GM12878 (cell line): ENCODE measurements at regions not wholly inside any gene's neighbourhood (a gene's known extent, or its start where the extent isn't known, plus 50 kb on each side); places are given as distances from the start of the nearest gene placed in this dataset.

Experiments used
- BRCA1 ChIP-seq: IDR thresholded peaks from 2 replicates; pipeline ENCODE4 v1.6.1; 2011; ENCODE audit warnings: low read depth, low read length, improper control_type of control experiment
- CHD2 ChIP-seq: IDR thresholded peaks from 2 replicates; pipeline ENCODE4 v1.6.1; 2011; ENCODE audit warnings: low read depth, low read length, improper control_type of control experiment, borderline replicate concordance
- EP300 ChIP-seq, 2 experiments: fragments of 150-350 bp in 1 of 2; IDR thresholded peaks; 2 replicates each; pipeline ENCODE4 v1.6.1; 2011 to 2012; ENCODE audit warnings: low read depth in 2 of 2, low read length in 2 of 2, borderline replicate concordance in 1 of 2, improper control_type of control experiment in 1 of 2, inconsistent platforms in 1 of 2; ENCODE audit not compliant: control insufficient read depth in 1 of 2
- EZH2 ChIP-seq: IDR thresholded peaks from 2 replicates; pipeline ENCODE4 v1.6.1; 2012; ENCODE audit warnings: low read depth, mild to moderate bottlenecking, control low read depth, inconsistent platforms, low read length, borderline replicate concordance; ENCODE audit not compliant: control insufficient read depth
- GABPA ChIP-seq: IDR thresholded peaks from 2 replicates; pipeline ENCODE4 v1.6.1; 2014; ENCODE audit warnings: antibody characterized with exemption, low read depth, mild to moderate bottlenecking, inconsistent platforms
- JUND ChIP-seq: IDR thresholded peaks from 2 replicates; pipeline ENCODE4 v1.6.1; 2012; ENCODE audit warnings: low read depth, mild to moderate bottlenecking, low read length, improper control_type of control experiment, moderate library complexity
- POLR2A ChIP-seq: IDR thresholded peaks from 2 replicates; pipeline ENCODE4 v1.6.1; 2011; ENCODE audit warnings: low read depth, mild to moderate bottlenecking, low read length
- TCF12 ChIP-seq: IDR thresholded peaks from 2 replicates; pipeline ENCODE4 v1.6.1; 2011; ENCODE audit warnings: low read depth, mild to moderate bottlenecking, low read length
- TF ChIP-seq, protein P1 (sequence below), 3 experiments: IDR thresholded peaks in 2 of 3; conservative IDR thresholded peaks in 1 of 3; 2 replicates each; pipeline ENCODE4 v1.5.1; 2011; ENCODE audit warnings: low read depth in 3 of 3, low read length in 3 of 3, mild to moderate bottlenecking in 3 of 3, control low read depth in 2 of 3, moderate library complexity in 2 of 3, inconsistent platforms in 1 of 3, mixed read lengths in 1 of 3; ENCODE audit not compliant: control insufficient read depth in 2 of 3, insufficient read depth in 1 of 3; ENCODE audit errors: extremely low read depth in 1 of 3
- TF ChIP-seq, protein P2 (sequence below): IDR thresholded peaks from 2 replicates; pipeline ENCODE4 v1.6.1; 2012; ENCODE audit warnings: low read depth, low read length, improper control_type of control experiment

DNA sequence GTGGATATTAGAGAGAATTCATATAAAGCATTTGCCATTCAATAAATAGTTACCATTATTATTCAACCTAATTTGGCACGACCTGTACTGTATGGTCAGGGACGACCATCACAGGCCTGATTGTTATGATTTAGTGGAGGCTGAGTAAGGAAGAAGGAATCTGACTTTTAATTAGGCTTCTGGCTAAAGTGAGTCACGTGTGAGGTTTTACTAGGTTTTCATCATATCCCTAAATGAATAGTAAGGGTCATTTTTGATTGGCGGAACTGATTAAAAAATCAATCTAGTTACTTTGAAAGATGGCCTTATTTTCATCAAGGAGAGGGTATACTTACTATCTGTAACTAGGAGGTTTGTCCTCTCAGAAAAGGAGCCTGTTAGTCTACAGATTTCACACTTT is 143.4 kb downstream of the ADCYAP1 start:
- TF ChIP-seq, protein P1, sequence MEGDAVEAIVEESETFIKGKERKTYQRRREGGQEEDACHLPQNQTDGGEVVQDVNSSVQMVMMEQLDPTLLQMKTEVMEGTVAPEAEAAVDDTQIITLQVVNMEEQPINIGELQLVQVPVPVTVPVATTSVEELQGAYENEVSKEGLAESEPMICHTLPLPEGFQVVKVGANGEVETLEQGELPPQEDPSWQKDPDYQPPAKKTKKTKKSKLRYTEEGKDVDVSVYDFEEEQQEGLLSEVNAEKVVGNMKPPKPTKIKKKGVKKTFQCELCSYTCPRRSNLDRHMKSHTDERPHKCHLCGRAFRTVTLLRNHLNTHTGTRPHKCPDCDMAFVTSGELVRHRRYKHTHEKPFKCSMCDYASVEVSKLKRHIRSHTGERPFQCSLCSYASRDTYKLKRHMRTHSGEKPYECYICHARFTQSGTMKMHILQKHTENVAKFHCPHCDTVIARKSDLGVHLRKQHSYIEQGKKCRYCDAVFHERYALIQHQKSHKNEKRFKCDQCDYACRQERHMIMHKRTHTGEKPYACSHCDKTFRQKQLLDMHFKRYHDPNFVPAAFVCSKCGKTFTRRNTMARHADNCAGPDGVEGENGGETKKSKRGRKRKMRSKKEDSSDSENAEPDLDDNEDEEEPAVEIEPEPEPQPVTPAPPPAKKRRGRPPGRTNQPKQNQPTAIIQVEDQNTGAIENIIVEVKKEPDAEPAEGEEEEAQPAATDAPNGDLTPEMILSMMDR (IDR thresholded peaks at IDR 0.05 in 2 of 3, conservative IDR thresholded peaks at IDR 0.05 in 1 of 3; ENCODE audit: control insufficient read depth in 2 of 3, extremely low read depth in 1 of 3, insufficient read depth in 1 of 3, low read depth in 3 of 3, low read length in 3 of 3) = no peak
- TF ChIP-seq BRCA1 (no peak), GABPA (no peak), JUND (no peak), POLR2A (no peak), TCF12 (no peak), EP300 (IDR thresholded peaks at IDR 0.05; ENCODE audit: borderline replicate concordance in 1 of 2, control insufficient read depth in 1 of 2, low read depth in 2 of 2, low read length in 2 of 2) (no peak), EZH2 (no peak), CHD2 (no peak)
- TF ChIP-seq, protein P2, sequence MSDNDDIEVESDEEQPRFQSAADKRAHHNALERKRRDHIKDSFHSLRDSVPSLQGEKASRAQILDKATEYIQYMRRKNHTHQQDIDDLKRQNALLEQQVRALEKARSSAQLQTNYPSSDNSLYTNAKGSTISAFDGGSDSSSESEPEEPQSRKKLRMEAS = no peak
